ENCODE measurements at regions not wholly inside any gene's neighbourhood (a gene's known extent, or its start where the extent isn't known, plus 50 kb on each side); places are given as distances from the start of the nearest gene placed in this dataset.

DNA sequence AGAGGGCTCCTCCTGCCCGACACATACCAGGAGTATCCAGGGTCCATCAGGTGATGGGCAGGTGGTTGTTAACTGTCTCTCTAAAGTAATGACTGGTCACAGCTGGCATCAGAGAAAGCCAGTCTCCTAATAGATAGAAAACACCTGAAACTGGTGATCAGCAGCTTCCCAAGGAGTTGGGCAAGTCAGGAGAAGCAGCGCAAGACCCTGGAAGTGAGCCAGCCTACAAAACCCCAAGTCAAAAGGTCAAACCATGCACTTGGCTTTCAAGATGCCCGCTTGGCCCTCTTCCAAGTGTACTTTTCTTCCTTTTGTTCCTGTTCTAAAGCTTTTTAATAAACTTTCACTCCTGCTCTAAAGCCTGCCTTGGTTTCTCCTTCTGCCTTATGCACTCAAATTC, 815.2 kb downstream of the DCDC2C start:
- DNase-seq, result no peak

DNA sequence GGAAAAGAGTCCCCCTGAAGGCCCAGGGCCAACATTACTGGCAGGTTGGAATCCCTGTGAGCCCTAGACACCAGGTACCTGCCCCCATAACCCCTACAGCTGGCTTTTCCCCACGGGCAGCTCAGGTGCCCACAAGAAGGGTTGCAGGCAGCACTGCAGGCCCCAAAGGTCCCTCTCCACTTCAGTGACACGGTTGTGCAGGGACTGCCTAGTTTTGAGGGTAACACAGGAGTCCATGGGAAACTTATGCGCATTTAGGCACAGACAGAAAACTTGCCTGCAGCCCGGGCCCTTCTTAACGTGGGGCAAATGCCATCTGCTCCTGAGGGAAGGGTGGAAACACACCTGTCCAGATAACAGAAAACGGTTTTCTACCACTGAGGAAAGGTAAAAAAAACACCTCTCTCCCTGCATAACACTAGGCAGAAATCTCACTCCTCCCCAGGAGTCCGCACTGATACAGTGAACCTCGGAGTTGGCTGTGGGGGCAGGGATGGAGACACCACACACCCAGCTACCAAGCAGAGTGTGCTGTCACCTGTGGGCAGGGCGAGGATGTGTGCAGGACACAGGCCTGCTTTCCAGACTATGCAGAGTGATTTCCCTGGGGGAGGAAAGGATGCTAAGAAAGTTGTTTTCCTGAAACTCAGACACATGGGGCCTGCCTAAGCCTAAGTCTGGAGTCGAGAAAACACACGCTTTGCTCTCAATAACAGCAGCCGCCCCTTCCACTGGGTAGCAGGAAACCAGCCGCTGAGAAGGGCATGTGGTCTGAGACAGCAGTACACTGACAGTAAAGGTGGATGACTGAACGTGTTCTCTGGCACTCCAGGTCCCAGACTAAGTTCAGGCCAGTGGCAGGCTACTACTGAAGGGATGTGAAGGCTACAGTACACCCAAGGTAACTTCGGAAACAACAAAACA, 819.4 kb downstream of the DCDC2C start:
- no peak for DNase-seq

DNA sequence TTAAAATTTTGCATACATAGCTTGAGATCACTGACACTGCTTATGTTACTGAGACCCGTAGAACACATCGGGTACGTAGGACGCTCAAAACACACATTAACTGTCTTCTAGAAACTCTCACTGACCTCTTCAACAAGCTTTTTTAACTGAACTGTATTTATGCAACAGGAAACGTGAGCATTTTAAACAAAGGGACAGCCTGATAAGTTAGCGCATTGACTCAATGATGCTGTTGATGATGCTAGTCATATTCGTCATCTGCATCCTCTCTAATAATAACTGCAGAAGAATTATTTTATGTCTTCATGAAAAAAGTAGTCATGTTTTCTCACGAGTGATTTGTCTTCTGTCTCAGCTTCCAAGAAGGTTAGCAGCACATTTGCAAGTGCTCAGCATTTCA, 824.0 kb downstream of the DCDC2C start:
- DNase-seq, result no peak

DNA sequence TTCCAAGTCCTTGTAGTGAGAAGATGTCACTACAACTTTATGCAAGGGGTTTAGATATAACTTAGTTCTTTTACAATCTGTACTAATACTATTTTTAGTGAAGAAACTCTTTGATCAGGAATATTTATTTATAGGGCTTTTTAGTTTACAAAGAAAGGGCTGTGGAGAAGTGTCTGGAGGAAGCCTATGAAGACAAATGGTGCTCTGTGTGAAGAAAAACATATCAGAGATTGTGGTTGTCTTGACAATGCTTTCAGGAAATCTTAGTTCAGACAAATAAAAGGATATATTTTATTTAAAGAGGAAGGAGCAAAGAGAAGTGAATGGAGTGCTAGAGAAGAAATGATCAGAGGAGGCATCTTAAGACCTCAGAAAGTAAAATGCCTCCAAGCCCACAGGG, 824.9 kb downstream of the DCDC2C start:
- no peak for DNase-seq

DNA sequence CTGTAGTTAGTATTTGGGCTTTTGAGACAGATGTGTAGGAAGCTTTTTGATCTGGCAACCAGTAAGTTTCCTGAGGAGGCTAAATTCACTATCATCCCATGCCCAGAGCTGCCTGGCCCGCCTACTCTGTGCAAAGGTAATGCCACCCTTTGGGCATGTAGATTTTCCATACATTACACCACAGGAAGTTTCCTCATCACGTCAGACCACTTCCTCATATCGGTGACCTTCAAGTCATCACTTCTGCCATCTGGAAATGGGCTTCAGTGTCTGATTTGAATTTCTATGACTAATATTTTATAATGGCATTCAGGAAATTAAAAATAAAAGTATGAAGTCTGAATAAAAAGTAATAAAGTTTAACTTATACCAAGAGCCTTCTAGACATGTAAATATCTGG, 825.4 kb downstream of the DCDC2C start:
- no peak for DNase-seq

DNA sequence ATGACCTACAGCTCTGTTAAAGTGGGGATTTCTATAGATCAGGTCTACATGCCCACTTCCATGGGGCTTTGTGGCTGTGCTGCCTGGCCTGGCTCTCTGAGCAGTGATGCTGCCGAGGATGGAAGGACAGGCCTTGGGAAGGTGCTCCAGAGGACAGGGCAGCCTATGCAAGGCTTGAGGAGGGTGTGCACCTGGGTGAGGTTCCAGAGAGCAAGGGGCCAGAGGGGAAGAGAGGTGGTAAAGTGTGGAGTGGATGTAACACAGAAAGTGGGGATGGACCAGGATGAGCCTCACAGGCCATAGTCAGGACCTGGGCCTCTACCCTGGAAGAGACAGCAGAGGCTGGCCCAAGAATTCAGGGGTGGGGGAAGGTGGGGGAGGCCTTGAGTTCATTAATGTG, 826.4 kb downstream of the DCDC2C start:
- no peak for DNase-seq

DNA sequence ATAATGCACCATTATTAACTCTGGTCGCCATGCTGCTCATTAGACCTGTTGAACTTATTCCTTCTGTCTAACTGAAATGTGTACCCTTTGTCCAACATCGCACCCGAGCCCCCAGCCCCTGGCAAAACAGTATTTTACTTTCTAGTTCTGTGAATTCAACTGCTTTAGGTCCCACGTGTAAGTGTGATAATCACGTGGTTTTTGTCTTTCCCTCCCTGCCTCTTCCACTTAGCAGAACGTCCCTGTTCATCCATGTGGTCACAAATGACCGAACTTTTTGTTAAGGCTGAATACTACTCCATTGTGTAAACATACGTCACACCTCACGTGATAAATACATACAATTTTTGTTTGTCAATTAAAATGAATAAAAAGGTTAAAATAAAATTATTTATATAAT, 826.9 kb downstream of the DCDC2C start:
- no peak for DNase-seq

DNA sequence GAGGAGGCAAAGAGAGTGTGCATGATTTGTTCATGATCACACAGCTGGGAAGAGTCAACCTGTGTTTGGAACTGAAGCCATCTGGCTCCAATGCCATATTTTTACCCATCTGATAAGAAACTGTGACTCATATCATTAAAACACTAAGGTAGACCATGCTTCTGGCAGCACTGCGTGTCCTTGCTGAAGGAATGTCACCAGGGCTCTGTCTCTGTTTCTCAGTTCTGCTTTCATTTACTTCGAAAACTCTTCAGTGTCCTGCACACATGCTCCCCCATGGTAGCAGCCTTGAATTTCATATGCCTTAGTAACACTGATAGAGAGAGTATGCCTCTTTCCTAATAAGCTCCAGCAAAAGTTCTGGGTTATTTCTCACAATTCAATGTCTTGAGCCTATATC, 830.4 kb downstream of the DCDC2C start:
- no peak for DNase-seq

DNA sequence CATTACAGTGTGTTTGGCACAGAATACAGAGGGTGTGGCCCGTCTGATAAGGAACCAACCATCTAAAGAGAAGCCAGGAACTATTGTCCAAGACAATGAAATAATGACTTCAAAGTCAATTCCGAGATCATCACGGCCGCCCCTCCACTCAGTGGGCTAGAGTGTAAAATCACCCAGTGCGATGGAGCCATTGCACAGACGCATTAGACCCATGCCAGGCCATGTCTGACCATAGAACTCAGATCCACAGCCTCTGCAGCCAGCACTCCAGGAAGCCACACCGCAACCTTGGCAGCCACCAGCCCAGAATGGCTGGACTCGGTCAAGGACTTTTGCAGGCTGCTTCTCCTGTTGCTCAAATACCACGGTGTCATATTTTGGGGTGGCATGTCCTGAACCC, 835.7 kb downstream of the DCDC2C start:
- DNase-seq, result no peak

DNA sequence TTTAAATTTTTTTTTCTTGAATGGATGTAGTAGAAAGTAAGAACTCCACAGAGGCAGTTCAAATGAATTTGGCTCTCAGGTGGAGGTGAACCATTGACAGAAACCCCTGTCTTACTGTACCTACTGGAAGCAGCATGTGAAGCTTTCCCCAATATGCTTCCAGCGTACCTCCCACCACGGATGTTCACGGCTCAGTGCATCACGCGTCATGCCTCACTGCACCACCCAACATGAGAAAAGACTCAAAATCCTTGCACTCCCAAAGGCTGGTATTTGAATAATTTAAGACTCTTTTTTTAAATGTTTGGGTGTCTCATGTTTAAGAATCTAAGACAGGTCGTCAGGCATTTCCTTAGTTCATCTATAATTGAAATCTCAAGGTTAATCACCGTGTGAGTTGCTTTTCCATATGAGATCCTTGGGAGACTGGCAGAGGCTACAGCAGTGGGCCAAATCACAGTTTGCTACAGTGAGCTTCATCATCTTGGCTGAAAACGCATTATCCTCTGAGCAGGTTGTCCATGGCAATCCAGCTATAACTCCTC, 846.4 kb downstream of the DCDC2C start:
- DNase-seq, result no peak

DNA sequence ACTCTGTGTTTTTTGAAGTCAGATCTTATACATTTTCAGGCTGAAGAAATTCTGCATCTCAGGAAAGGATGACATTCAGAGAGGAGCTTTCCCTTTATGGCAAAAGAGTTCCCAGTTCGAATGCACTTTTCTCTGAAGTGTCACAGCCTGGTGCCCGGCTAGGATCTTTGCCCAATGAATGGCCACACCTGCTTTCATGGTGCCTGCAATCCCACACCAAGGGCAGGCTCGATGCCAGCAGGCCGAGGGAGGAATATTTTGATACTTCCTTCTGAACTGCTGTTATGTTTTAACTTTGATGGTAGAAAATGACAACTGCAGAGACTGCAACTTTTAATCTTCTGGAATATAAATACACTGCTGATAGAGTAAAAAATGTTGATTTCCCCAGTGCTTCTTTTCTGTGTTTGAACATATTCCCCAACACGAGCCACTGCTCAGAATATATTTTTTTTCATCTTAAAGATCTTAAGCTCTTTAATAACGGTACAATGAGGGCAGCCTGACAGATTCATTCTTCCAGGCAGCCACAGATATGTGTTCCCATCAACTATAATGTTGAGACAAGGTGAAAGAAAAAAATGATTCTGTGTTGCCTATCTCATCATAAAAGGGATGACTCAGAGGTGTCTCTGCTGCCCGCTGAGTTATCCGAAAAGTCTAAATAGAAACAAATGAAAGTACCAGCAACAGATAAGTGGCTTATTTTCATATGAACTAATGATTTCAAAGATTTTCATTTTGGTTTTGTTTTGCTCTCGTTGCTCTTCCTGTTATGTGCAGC, 848.5 kb downstream of the DCDC2C start:
- DNase-seq, result no peak

DNA sequence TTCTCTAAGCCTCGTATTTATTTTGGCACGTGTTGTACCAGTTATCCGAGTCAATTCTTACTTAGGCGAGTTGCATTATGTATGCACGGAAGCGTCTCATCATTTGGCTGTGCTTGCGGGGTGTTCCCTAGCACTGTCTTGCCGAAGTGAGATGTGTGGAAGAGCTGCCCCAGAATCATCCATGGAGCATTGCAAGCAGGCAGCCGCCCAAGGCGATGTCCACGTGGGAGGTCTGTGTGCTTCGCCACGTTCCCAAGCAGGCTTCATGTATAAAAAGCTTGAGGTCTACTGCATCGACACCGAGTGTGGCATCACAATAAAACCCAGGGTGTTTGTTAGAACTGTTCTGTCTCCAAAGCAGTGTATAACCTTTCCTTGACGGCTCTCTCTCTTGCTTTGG, 849.9 kb downstream of the DCDC2C start:
- no peak for DNase-seq

DNA sequence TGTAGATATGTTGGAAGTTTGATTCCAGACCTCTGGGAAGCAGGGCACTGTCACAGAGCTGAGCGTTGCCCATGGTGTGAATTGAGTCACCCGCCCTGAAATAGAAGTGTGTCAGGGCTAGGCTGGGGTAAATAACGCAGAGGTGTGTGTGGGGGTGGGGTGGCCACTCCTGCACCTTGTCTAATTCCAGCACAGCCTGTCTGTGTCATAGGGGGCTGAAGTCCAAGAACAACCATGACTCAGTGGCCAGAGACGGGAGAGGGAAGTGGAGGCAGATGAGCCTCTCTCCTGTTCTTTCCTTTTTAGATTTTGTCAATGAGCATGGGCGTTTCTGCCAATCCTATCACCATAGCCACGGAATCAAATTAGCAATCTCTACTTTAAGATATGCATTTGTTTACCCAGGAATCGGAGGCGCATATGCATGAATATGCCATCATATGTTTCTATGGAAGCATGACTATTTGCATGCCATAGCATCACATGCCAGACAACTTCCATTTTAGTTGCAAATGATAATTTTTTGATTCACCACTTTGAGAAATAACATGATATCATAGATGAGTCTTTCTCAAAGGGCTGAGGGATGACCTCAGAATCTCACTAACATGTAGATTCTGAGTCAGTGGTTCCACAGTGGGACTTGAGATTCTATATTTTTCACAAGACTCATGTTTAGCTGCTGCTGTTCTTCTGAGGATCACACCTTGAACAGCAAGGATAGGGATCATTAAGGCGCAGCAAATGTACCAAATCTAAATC, 852.9 kb downstream of the DCDC2C start:
- DNase-seq, result no peak

DNA sequence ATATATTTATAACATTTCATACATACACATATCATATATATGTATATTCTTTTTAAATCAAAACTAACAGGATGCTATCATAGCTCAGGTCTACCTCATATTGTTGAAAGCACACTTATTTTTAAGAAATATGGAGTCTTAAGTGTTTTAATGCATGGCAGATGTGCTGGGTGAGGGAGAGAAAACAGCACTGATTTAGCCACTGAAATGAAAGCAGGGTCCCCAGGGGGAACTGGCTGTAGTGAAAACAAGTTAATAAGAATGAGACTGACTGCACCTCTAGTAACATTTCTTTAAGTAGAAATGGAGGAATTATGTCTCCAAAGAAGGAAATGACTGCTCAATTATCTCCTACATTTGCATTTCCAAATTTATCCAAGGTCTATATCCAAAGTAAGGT, 857.8 kb downstream of the DCDC2C start:
- no peak for DNase-seq

DNA sequence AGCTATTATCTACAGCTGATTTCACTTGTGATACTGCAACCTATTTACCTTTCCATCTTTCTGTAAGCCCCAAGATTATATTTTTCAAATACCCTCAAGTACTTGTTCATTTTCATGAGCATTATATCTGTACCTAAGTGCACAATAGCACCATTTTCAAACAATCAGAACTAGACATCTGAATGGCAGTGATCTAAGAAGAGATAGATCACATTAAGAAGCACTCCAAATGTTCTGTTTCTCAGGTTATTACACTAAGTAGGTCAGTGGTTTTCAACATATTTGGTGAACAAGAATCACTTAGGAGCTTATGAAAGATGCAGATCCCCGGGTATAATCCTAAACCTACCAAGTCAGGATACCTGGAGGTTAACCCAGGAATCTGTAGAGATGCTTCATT, 872.7 kb downstream of the DCDC2C start:
- DNase-seq, result no peak

DNA sequence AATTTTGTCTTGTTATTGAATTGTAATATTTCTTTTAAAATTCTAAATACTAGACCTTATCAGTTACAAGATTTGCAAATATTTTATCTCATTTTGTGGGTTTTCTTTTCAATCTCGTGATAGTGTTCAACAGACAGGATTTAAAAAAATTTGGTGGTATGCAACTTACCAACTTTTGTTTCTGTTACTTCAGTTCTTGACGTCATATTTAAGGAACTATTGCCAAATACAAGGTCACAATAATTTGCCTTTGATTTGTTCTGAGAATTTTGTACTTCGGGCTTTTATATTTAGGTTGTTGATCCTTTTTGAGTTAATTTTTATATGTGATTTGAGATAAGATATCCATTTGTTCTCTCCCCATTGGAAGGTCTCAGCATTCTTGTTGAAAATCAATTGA, 876.6 kb downstream of the DCDC2C start:
- DNase-seq, result no peak

DNA sequence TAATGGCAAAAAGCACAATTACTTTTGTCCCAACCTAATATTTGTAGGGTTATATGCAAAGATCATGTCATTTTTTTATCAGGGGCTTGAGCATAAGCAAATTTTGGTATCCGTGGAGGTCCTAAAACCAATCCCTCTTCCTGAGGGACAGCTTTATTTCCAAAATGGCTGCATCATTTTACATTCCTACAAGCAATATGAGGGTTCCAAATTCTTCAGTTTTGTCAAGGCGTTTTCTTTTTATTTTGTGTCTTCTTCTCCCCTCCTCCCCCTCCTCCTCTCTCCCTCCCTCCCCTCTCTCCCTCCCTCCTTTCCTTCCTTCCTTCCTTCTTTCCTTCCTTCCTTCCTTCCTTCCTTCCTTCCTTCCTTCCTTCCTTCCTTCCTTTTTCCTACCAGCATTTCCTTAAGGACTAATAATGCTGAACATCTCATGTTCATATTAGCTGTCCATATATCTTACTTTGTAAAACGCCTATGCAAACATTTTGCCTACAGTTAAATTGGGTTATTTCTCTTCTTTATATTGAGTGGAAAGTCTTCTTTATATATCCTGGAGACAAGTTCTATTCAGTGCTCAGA, 881.8 kb downstream of the DCDC2C start:
- DNase-seq, result no peak

DNA sequence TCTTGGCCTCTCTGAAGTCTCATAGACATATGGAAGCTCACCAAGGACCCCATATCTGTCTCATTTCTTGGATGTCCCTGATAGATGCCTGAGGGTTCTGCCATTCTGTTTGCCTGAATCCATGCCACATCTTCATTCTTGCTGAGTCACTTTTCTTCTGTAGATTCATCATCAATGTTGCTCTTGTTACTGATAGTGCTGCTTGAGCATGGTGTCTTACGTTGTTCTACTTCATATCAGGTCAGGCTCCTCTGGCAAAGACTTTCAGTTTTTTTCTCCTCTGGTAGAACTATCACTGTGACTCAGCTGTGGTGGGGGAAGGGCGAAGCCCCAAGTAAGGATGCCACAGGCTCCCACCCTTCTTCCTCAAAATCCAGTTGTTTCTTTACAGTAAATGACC, 885.2 kb downstream of the DCDC2C start:
- no peak for DNase-seq

DNA sequence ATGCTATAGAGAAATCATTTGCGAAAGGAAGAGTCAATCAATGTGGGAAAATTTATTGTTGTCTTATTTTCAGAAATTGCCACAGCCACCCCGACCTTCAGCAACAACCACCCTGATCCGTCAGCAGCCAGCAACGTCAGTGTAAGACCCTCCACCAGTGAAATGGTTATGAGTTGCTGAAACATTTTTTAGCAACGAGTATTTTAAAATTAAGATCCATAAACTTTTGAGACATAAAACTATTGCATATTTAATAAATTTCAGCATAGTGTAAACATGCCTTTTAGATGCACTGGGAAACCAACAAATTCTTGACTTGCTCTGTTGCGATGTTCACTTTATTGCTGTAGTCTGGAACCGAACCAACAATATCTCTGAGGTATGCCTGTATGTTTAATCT, 887.9 kb downstream of the DCDC2C start:
- DNase-seq, result no peak

DNA sequence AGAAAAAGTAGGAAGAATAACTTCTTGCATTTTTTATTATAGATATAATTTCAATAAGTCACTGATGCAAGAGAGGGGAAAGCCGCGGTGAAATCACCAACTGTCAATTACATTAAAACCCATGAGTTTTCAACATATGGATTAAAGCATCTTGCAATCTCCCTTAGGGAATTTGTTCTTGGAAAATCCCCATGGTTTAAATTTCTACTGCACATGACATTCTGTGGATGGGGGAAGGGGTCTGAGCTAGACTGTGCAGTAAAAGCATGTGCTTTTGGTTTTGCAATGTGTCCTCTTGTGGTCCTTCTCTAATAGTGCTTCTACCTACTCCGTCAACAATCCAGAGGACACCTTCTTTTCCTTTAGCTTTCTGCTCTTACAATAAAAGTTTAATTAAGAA, 894.0 kb downstream of the DCDC2C start:
- DNase-seq, result no peak

DNA sequence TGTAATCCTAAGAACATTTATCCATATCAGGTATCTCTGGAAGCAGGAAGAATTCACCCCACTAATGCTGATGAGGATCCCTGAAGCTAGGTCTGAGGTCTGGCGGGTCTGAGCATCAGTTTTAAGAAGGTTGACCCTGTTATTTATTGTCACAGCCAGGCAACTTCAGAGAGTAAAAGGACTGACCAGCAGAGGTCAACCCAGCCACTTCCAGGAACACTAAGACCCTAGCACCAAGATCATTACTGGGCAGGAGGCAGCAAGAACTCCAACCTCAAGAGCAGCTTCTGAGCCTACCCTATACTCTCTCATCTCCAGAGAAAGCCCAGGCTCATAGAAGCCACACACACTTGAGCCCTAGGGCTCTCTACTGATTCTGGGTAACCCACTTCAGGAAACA, 901.4 kb downstream of the DCDC2C start:
- DNase-seq, result no peak

DNA sequence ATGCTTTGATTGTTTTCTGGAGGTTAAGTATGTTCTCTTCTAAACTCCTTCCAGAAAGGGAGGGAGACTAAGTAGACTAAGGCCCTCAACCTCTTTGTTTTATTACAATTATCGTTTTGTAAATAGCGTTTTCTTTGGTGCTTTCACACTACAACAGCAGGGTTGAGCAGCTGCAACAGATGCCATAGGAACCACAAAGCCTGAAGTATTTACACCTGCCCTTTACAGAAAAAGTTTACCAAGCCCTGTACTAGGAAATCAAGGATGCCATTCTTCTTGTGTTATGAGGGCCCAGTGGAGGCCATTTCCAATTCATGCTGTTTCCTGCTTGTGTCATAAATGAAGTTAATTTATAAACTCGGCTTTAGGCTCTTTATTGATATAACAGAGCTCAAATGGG, 914.8 kb downstream of the DCDC2C start:
- DNase-seq, result no peak
